Left colon (tissue), 2 donors: ENCODE measurements at regions not wholly inside any gene's neighbourhood (a gene's known extent, or its start where the extent isn't known, plus 50 kb on each side); places are given as distances from the start of the nearest gene placed in this dataset.
"Not testable (repeated sequence)": the region's sequence is repeated elsewhere in the genome, so short reads cannot be mapped to it uniquely, and the experiment has no call there.

Experiments used
- ATAC-seq: fragments of 200-7000 bp; cut with Tn5 transposase; one replicate; pipeline ENCODE4 v1.9.1; 2020; ENCODE audit warnings: mild to moderate bottlenecking, moderate library complexity
- DNase-seq, 2 donors: peaks; one replicate each; pipeline ENCODE4 v3.0.0-alpha.2; 2020
- intact Hi-C, 2 donors: fragments of 100-400 bp; cut with DNase I in 1 of 2; cut with micrococcal nuclease in 1 of 2; formaldehyde crosslinking; loops; one replicate each; pipeline versions ENCODE4 v1.11.2 to v1.14.0; 2022; cut with DNase I, micrococcal nuclease
- donor health status: DM: no; HTN: no; CAD: no.
- donor health status: DM: yes; HTN: yes; CAD: no.

GRCh38 chr13:109329175-109329574 lies 457.2 kb downstream of the IRS2 start:
- no peak for ATAC-seq

DNA sequence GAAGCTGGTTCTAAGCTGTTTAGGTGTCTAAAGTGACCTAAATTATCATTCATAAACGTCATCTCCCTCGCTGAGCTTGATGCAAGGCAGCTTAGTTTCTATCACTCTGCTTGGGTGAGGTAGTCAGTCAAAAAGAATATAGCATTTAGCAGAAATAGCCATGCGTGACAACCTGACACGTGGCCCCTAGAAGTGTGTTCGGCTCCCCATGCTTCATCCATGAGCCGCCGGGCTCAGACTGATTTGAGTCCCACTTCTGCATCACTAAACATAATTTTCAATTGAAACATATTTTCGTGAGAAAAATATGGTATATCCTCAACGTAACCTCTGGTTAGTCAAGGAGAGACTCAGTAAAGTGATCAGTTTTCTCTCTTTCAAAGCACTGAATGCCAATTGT lies 459.8 kb downstream of the IRS2 start:
- DNase-seq, result no peak
- no peak for ATAC-seq
- intact Hi-C loops, result no loop called here

More at GRCh38 chr13:109329175-109329574, 457.2 kb downstream of the IRS2 start:
- DNase-seq, result no peak
- intact Hi-C loops, result no loop called here

DNA sequence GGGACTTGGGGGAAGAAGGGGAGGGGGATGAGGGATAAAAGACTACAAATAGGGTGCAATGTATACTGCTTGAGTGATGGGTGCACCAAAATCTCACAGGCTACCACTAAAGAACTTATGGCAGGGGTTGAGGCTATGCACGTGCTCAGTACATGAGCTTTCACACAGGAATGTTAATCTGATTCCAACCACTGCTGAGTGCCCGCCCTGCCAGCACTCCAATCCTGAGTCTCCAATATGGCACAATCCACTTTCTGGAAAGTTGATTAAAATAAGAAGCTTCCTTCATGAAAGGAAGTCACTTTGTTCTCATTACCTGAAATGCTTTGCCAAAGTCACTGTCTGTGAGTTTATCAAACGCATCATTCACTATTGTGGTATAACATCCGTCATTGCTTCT lies 463.0 kb downstream of the IRS2 start:
- no peak for ATAC-seq
- DNase-seq, result no peak
- intact Hi-C loops, result no loop called here

DNA sequence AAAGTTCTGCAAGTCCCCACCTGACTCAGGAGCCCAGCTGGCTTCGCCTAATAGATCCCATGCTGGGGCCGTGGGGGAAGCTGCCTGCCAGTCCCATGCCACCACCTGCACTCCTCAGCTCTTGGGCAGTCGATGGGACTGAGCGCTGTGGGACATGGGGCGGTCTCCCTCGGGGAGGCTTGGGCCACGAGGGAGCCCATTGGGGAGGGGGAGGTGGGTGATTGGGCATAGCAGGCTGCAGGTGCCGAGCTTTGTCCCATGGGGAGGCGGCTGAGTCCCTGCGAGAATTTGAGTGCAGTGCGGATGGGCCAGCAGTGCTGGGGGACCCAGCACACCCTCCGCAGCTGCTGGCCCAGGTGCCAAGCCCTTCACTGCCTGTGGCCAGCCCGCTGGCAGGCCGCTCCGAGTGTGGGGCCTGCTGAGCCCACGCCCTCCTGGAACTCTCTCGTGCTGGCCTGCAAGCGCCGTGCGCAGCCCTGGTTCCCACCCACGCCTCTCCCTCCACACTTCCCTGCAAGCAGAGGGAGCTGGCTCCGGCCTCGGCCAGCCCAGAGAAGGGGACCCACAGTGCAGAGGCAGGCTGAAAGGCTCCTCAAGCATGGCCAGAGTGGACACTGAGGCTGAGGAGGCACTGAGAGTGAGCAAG lies 467.3 kb downstream of the IRS2 start:
- DNase-seq (no peak), ATAC-seq (no peak)
- intact Hi-C loops, result no loop called here

DNA sequence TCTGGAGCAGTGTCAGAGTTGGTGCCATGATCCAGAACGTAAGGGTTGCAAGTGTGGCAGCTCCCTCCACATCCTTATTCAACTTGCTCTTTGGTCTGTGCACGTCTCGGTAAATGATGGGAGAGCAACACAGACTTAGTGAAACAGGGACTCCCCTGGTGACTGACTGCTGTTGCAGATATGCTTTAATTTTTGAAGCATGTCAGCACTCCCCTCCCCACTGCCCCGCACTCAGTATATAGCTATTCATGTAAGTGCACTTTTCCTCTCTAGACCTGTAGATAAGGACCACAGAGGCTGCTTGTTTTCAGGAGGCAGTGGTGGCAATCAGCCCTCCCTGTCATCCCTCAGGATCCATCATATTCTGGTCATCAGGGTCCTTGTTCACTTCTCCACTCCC lies 470.9 kb downstream of the IRS2 start:
- DNase-seq (no peak), ATAC-seq (no peak)
- intact Hi-C loops, result no loop called here

- intact Hi-C loops, result no loop called here
- ATAC-seq (no peak), DNase-seq (no peak)
These were observed 472.3 kb downstream of the IRS2 start for GRCh38 chr13:109314101-109314500.

DNA sequence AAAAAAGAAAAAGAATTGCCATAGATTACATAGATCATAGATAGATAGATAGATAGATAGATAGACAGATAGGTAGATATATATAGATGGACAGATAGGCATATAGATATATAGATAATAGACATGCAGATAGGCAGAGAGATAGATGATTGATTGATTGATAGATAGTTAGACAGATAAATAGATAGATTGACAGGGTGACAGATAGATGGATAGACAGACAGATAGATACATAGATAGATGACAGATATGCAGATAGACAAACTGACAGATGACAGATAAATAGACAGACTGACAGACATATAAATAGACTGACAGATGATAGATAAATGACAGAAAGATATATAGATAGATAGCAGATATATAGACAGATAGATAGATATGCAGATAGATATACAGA lies 474.0 kb downstream of the IRS2 start:
- no peak for ATAC-seq
- DNase-seq, result no peak
- intact Hi-C loops, result no loop called here

DNA sequence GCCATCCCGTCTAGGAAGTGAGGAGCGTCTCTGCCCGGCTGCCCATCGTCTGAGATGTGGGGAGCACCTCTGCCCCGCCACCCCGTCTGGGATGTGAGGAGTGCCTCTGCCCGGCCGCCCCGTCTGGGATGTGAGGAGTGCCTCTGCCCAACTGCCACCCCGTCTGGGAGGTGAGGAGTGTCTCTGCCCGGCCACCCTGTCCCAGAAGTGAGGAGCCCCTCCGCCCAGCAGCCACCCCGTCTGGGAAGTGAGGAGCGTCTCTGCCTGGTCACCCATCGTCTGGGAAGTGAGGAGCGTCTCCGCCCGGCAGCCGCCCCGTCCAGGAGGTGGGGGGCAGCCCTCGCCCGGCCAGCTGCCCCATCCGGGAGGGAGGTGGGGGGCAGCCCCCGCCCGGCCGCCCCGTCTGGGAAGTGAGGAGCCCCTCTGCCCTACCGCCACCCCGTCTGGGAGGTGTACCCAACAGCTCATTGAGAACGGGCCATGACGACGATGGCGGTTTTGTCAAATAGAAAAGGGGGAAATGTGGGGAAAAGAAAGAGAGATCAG lies 474.9 kb downstream of the IRS2 start:
- ATAC-seq, DNase-seq, intact Hi-C loops: not testable (repeated sequence)

DNA sequence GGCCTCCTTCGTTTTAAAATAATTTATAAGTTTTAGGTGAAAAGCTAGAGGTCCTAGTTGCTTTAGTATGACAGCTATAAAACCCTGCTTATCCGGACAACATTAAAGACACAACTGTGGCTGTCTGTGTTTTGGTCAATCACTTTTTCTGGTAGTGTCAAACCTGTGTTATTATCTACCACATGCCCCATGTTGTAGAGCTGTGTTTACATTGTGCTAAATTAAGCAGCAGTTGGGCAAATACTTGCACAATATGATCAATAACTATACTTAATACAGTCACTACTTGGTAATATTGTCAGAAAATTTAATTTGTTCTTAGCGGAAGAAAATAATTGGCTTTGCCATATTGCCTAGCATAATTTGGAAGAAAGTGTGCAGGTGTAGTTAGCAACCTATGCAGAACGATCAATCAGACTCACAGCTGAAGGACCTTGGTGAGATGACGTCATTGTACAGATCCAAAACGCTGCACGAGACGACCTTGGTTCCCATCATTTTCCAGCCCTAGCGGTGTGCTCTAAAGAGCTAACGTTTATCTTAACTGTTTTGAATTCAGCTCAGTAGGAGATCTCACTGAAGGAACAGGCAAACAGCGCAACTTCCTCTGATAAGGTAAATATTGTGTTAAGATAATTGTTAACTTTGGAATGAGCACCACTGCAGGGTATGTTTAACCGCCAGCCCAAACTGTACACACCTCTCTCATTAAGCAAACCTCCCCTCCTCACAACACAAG lies 476.6 kb downstream of the IRS2 start:
- ATAC-seq (peak; percentile 30), DNase-seq (no peak)
- intact Hi-C loops, result no loop called here

DNA sequence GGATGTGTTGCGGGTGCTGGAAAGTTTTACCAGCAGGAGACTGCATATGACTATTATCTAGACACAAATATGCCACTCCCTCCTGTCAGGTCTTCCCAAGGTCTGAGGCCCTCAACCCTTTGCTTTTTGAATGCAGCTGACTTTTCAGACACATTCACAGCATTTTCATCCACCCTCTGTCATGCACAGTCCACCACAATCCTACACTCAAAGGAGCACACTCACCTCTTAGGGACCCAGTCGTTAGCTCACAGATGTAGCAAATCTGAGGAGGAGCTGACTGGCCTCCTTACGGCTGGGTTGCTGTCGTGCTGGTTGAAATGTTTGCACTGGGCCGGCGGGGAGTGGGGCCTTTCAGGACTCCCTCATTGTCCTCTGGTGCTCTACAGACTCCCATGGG lies 479.4 kb downstream of the IRS2 start:
- ATAC-seq, result no peak
- intact Hi-C loops, result no loop called here
- no peak for DNase-seq

DNA sequence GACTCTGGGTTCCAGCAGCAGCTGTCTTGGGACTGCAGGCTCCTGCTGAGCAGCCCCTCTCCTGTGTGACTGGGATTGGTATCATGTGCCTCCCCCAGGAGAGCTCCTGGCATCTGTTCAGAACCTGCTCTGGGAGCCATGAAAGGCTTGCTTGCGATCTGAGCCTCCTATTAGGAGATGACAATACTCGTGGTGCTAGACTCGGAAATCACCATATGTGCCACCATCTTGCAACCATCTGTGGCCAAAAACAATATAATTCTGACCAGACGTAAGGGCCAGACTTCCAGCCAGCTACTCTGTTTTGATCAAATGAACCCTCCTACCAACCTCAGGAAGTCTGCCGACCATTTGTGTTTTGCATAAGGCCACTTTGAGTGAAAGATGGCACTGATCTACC lies 484.7 kb downstream of the IRS2 start:
- no peak for DNase-seq
- intact Hi-C loops, result no loop called here
- no peak for ATAC-seq

GRCh38 chr13:109301276-109301675 lies 485.1 kb downstream of the IRS2 start:
- ATAC-seq, result no peak
- intact Hi-C loops, result no loop called here
- DNase-seq, result no peak

- intact Hi-C loops, result no loop called here
- DNase-seq, result no peak
- no peak for ATAC-seq
These were observed 488.8 kb downstream of the IRS2 start for GRCh38 chr13:109297628-109298027.

DNA sequence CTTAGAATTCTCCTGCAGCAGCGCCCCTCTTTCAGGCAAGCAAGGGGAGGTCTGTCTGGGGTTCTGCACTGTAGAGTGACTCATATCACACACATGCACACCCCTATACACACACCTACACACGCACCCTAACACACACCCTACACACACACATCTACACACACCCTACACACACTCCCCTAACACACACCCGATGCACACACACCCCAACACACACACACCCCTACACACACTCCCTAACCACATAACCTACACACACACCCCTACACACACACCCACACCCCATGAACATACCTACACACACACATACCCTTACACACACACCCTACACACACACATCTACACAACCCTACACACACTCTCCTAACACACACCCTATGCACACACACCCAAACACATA lies 493.2 kb downstream of the IRS2 start:
- DNase-seq (no peak), ATAC-seq (no peak)
- intact Hi-C loops, result no loop called here

DNA sequence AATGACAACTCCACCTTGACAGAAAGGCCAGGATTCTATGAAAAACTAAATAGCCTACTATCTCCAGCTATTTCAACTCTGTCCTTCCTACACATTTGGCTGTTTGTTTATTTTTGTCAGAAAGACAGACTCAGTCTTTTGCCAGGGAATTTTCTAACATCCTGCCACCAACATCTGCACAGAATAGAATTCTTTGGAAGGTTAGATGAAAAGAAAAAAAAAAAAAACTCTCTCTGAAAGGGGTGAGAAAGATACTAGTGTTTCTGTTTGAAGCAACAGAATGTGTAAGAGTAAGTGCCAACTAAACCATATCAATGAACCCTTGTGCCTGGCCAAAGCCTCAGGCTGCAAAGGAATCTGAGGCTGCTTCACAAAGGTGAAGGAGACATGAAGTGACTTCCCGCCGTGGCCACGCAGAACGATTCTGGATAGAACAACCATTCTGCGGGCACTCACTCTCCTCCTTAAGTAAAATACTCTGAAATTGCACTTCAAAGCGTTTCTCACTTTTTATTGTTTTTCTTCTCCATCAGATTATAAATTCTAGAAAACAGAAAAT lies 498.2 kb downstream of the IRS2 start:
- intact Hi-C loops, result no loop called here
- DNase-seq (no peak), ATAC-seq (no peak)

GRCh38 chr13:109287553-109287952 lies 498.8 kb downstream of the IRS2 start:
- intact Hi-C loops, result no loop called here
- no peak for ATAC-seq

DNA sequence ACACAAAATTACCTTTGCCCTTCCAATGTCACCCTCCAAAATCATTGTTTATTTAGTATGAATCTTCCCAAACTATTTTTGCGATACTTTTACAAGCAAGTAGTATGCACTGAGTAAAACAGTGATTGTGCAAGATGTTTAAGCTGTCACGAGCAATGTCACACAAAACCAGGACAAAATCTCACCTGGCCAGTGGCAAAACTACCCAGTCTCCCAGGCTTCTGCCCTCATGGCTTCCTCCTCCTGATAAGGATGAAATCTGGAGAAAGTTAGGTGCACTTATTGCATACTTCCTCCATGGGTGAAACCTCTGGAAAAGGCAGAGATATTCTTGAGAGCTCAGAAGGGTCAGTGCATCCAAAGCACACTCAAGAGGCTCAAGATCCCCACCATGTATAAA lies 500.8 kb downstream of the IRS2 start:
- DNase-seq, result no peak
- intact Hi-C loops, result no loop called here
- ATAC-seq, result no peak

More at GRCh38 chr13:109287553-109287952, 498.8 kb downstream of the IRS2 start:
- no peak for DNase-seq

DNA sequence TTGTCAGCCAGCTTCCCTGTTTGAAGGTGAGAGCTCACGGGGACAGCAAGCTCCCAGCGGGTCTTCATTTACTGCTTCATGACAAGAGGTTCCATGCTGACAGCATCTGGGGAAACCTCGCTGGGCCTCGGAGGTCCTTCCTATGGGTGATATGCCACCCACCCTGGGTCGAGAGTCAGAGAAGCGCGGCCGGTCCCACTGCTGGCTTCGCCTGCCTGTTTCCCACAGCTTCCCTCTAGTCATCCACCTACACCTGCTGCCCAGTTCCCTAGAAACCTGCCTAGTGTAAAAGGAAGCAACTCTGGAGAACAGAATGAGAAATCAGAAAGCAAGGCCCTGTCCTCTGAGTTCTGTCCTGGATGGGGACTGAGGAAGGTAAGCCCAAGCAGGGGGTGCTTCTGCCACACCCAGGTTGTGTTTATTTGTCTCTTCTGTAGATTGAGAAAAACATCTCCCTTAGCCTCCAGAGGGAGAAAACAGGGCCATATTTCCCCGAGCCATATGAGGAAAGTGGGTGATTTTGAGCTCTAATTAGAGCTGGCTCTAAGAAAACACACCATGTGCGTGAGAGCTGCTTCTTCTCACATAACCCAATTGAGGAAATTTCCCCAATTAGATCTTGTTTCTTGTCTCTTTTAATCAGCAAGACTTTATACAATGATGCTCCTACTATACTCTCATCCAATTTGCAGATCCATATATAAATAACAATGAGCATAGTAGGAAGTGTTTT lies 504.3 kb downstream of the IRS2 start:
- no peak for ATAC-seq
- DNase-seq, result no peak
- intact Hi-C loops, result no loop called here

DNA sequence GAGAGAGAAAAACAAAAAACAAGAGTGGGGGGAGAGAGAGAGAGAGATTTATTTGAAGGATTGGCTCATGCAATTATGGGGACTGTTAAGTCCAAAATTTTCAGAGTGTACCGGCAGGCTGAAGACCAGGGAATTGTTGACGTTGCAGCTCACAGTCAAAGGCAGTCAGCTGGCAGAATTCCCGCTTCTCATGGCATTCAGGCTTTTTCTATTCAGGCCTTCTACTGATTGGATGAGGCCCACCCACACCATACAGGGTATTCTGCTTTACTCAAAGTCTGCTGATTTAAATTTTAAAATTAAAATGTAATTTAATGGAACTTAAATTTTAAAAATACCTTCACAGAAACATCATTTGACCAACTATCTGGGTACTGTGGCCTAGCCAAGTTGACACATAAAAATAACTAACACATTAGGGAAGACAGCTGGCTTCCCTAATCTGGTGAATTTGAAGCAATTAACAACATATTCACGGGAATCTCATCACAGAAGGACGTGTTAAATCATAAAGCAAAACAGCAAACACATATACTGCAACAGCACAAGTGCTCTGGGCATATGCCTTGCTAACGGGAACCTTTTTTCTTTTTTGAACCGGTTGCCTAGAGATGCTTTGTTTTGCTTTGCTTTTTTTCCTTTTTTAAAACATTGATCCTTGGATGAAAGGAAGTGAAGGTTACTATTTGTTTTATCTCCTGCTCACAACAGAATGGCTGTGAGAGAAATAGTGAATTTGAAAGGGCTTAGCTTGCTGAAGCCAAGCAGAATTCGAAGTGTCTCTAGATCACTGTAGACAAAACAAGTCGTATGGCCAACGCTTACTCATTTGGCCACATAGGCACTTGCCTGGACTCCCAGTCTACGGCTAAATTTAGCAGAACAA lies 505.1 kb downstream of the IRS2 start:
- no peak for ATAC-seq
- no peak for DNase-seq
- intact Hi-C loops, result no loop called here
